ENCODE measurements at regions not wholly inside any gene's neighbourhood (a gene's known extent, or its start where the extent isn't known, plus 50 kb on each side); places are given as distances from the start of the nearest gene placed in this dataset.

DNA sequence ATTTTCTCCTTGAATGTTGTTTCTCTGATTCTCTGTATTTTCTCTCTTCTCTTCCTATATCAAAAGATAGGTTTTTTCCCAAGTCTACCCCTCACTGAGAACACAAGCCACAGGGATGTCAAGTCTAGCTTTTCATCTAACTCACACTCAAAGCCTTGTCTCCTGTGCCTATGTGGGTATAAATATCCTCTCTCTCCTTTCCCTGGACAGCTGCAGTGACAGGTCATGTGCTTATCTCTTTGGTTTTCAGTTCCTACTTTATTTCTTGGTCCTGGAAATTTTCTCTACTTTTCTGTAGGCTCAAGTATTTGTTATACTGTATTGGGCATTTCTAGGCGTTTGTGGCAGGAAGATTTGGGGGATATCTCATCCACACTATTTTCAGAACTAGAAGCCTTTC, 182.4 kb upstream of the MVB12B start:
- Histone ChIP-seq H3K4me3 (replicated peaks; ENCODE audit: insufficient read depth, low read length) (no peak overlapping the region), H3K27me3 (ENCODE audit: insufficient read depth, poor library complexity, severe bottlenecking) (peaks cover 4% of the 10 kb centered on the region), H3K27ac (replicated peaks) (no peak overlapping the region)
- DNase-seq (ENCODE audit: low read depth in 1 of 2, low spot score in 1 of 2), result no peak
- TF ChIP-seq POLR2AphosphoS5 (IDR thresholded peaks at IDR 0.05; ENCODE audit: low read depth) (no peak), CTCF (IDR thresholded peaks at IDR 0.05; ENCODE audit: insufficient read depth, low read length) (no peak), GABPA (IDR thresholded peaks at IDR 0.05; ENCODE audit: low read depth) (no peak), SPI1 (IDR thresholded peaks at IDR 0.05; ENCODE audit: borderline replicate concordance, low read depth) (no peak)
- TF ChIP-seq, protein P1, sequence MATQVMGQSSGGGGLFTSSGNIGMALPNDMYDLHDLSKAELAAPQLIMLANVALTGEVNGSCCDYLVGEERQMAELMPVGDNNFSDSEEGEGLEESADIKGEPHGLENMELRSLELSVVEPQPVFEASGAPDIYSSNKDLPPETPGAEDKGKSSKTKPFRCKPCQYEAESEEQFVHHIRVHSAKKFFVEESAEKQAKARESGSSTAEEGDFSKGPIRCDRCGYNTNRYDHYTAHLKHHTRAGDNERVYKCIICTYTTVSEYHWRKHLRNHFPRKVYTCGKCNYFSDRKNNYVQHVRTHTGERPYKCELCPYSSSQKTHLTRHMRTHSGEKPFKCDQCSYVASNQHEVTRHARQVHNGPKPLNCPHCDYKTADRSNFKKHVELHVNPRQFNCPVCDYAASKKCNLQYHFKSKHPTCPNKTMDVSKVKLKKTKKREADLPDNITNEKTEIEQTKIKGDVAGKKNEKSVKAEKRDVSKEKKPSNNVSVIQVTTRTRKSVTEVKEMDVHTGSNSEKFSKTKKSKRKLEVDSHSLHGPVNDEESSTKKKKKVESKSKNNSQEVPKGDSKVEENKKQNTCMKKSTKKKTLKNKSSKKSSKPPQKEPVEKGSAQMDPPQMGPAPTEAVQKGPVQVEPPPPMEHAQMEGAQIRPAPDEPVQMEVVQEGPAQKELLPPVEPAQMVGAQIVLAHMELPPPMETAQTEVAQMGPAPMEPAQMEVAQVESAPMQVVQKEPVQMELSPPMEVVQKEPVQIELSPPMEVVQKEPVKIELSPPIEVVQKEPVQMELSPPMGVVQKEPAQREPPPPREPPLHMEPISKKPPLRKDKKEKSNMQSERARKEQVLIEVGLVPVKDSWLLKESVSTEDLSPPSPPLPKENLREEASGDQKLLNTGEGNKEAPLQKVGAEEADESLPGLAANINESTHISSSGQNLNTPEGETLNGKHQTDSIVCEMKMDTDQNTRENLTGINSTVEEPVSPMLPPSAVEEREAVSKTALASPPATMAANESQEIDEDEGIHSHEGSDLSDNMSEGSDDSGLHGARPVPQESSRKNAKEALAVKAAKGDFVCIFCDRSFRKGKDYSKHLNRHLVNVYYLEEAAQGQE (IDR thresholded peaks at IDR 0.05; ENCODE audit: insufficient replicate concordance, low read depth), result no peak

DNA sequence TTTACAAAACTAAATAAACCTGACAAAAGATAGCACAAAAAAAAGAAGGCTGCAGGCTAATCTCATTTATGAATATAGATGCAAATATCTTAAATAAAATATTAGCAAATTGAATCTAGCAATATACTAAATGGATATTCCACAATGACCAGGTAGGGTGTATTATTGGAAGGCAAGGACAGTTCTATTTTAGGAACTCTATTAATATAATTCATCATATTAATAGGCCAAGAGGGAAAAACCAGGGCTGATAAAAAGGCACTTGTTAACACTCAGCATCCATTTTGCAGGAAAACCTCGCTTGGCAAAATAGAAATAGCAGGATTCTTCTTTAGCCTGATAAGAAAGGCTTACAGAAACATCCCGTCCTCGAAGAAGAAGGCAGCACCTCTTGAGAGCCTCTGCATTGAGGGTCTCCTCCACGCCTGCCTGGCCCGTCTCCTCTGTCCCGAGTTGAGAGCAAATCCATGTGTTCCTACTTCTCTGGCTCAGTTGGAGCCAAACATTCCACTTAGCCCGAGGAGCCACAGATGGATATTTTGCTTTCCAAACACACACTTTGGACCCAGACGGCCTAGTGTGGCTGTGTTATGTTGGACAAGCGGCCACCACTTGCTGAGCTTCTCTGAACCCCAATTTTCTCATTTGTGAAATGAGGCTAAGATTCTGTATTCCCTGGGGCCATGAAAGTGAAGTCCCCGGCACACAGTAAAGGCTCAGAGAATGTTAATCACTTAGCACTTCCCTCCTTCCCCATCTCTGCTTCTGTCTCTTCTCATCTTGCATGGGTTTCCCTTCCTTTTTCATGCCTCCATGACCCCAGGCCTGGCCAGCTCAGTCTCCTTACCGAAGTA, 181.8 kb upstream of the MVB12B start:
- TF ChIP-seq CTCF (IDR thresholded peaks at IDR 0.05; ENCODE audit: insufficient read depth, low read length) (no peak), GABPA (IDR thresholded peaks at IDR 0.05; ENCODE audit: low read depth) (no peak), SPI1 (IDR thresholded peaks at IDR 0.05; ENCODE audit: borderline replicate concordance, low read depth) (no peak), POLR2AphosphoS5 (IDR thresholded peaks at IDR 0.05; ENCODE audit: low read depth) (no peak)
- TF ChIP-seq, protein P1 (IDR thresholded peaks at IDR 0.05; ENCODE audit: insufficient replicate concordance, low read depth), result no peak
- peaks cover 4% of the 10 kb centered on the region for H3K27me3 ChIP-seq (ENCODE audit: insufficient read depth, poor library complexity, severe bottlenecking)
- H3K27ac ChIP-seq (replicated peaks), result no peak overlapping the region
- no peak for DNase-seq (ENCODE audit: low read depth in 1 of 2, low spot score in 1 of 2)
- no peak overlapping the region for H3K4me3 ChIP-seq (replicated peaks; ENCODE audit: insufficient read depth, low read length)

GRCh38 chr9:126145887-126146253, 180.8 kb upstream of the MVB12B start:
- H3K4me3 ChIP-seq (replicated peaks; ENCODE audit: insufficient read depth, low read length), result no peak overlapping the region
- TF ChIP-seq POLR2AphosphoS5 (IDR thresholded peaks at IDR 0.05; ENCODE audit: low read depth), result no peak
- TF ChIP-seq SPI1 (IDR thresholded peaks at IDR 0.05; ENCODE audit: borderline replicate concordance, low read depth), result no peak
- TF ChIP-seq CTCF (IDR thresholded peaks at IDR 0.05; ENCODE audit: insufficient read depth, low read length), result no peak
- TF ChIP-seq, protein P1 (IDR thresholded peaks at IDR 0.05; ENCODE audit: insufficient replicate concordance, low read depth), result no peak
- TF ChIP-seq GABPA (IDR thresholded peaks at IDR 0.05; ENCODE audit: low read depth), result no peak
- H3K27ac ChIP-seq (replicated peaks), result no peak overlapping the region
- no peak for DNase-seq (ENCODE audit: low read depth in 1 of 2, low spot score in 1 of 2)
- peaks cover 4% of the 10 kb centered on the region for H3K27me3 ChIP-seq (ENCODE audit: insufficient read depth, poor library complexity, severe bottlenecking)

Data from HL-60 (cell line).